ENCODE measurements at regions not wholly inside any gene's neighbourhood (a gene's known extent, or its start where the extent isn't known, plus 50 kb on each side); places are given as distances from the start of the nearest gene placed in this dataset.

DNA sequence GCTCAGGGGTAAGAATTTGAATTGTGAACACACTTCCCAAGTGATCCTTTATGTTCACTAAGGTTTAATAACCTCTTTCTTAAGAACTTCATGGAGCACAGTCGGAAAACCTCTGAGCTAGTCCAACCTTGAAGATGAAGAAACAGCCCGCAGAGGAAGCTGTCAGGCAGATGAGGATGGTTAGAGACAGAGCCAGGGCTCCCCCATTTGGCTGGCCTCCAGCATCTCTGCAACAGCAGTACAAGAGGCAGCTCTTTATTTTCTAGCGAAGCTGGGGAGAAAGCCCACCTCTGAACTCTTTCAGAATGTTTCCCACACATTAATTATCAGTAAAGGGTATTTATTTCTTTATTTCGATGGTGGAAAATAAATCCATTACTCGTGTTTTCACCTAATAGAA is 350.8 kb downstream of the DMRT2 start:
- TF ChIP-seq, protein P1, sequence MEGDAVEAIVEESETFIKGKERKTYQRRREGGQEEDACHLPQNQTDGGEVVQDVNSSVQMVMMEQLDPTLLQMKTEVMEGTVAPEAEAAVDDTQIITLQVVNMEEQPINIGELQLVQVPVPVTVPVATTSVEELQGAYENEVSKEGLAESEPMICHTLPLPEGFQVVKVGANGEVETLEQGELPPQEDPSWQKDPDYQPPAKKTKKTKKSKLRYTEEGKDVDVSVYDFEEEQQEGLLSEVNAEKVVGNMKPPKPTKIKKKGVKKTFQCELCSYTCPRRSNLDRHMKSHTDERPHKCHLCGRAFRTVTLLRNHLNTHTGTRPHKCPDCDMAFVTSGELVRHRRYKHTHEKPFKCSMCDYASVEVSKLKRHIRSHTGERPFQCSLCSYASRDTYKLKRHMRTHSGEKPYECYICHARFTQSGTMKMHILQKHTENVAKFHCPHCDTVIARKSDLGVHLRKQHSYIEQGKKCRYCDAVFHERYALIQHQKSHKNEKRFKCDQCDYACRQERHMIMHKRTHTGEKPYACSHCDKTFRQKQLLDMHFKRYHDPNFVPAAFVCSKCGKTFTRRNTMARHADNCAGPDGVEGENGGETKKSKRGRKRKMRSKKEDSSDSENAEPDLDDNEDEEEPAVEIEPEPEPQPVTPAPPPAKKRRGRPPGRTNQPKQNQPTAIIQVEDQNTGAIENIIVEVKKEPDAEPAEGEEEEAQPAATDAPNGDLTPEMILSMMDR (IDR thresholded peaks at IDR 0.05): no peak
- TF ChIP-seq POLR2AphosphoS5 (IDR thresholded peaks at IDR 0.05): no peak
